Brain pericyte (primary cell): ENCODE measurements at regions not wholly inside any gene's neighbourhood (a gene's known extent, or its start where the extent isn't known, plus 50 kb on each side); places are given as distances from the start of the nearest gene placed in this dataset.
"Not testable (repeated sequence)": the region's sequence is repeated elsewhere in the genome, so short reads cannot be mapped to it uniquely, and the experiment has no call there.

Experiments
- DNase-seq: peaks from one replicate; pipeline ENCODE4 v3.0.0-alpha.2; 2012; ENCODE audit warnings: low read depth, low spot score

GRCh38 chr22:47352920-47353700, 590.7 kb downstream of the TBC1D22A start:
- DNase-seq = no peak

GRCh38 chr22:47351836-47352579, 589.6 kb downstream of the TBC1D22A start:
- DNase-seq = no peak

- DNase-seq = not testable (repeated sequence)
These were observed 583.8 kb downstream of the TBC1D22A start for GRCh38 chr22:47346287-47346686.

GRCh38 chr22:47345025-47345424, 582.6 kb downstream of the TBC1D22A start:
- no peak for DNase-seq

GRCh38 chr22:47344414-47344813, 582.0 kb downstream of the TBC1D22A start:
- no peak for DNase-seq

GRCh38 chr22:47343611-47344010, 581.2 kb downstream of the TBC1D22A start:
- DNase-seq = no peak

- no peak for DNase-seq
These were observed 580.0 kb downstream of the TBC1D22A start for GRCh38 chr22:47342446-47342845.

- no peak for DNase-seq
These were observed 579.0 kb downstream of the TBC1D22A start for GRCh38 chr22:47341464-47341863.

GRCh38 chr22:47340851-47341436, 578.5 kb downstream of the TBC1D22A start:
- no peak for DNase-seq

GRCh38 chr22:47337161-47337621, 574.7 kb downstream of the TBC1D22A start:
- no peak for DNase-seq

- no peak for DNase-seq
These were observed 573.5 kb downstream of the TBC1D22A start for GRCh38 chr22:47335958-47336357.

GRCh38 chr22:47335460-47335859, 573.0 kb downstream of the TBC1D22A start:
- DNase-seq = no peak

- no peak for DNase-seq
These were observed 572.2 kb downstream of the TBC1D22A start for GRCh38 chr22:47334601-47335000.

GRCh38 chr22:47333625-47334024, 571.2 kb downstream of the TBC1D22A start:
- peak; percentile 22 for DNase-seq

- DNase-seq = no peak
These were observed 570.0 kb downstream of the TBC1D22A start for GRCh38 chr22:47332246-47332980.

- no peak for DNase-seq
These were observed 569.3 kb downstream of the TBC1D22A start for GRCh38 chr22:47331750-47332149.

GRCh38 chr22:47329727-47330650, 567.5 kb downstream of the TBC1D22A start:
- no peak for DNase-seq

- peak; percentile 69 for DNase-seq
These were observed 566.2 kb downstream of the TBC1D22A start for GRCh38 chr22:47328550-47329243.

GRCh38 chr22:47327241-47327640, 564.8 kb downstream of the TBC1D22A start:
- no peak for DNase-seq

GRCh38 chr22:47325249-47325648, 562.8 kb downstream of the TBC1D22A start:
- no peak for DNase-seq
